HTR-8/SVneo (cell line): ENCODE measurements at regions not wholly inside any gene's neighbourhood (a gene's known extent, or its start where the extent isn't known, plus 50 kb on each side); places are given as distances from the start of the nearest gene placed in this dataset.

ENCODE experiments used
- DNase-seq: peaks from one replicate; pipeline ENCODE4 v3.0.0; 2011; ENCODE audit warnings: low spot score, mixed read lengths; ENCODE audit not compliant: insufficient read length
- FAIRE-seq: peaks from 2 replicates; lab custom pipeline; 2011; peaks lifted over from hg19 to GRCh38; lab: Jason Lieb, UNC

GRCh38 chr6:12221856-12222255 is 68.3 kb upstream of the EDN1 start:
- FAIRE-seq (no peak), DNase-seq (no peak)

- FAIRE-seq: no peak
- DNase-seq: no peak
These were observed 67.5 kb upstream of the EDN1 start for GRCh38 chr6:12222405-12223366.

- DNase-seq: no peak
- no peak for FAIRE-seq
These were observed 66.8 kb upstream of the EDN1 start for GRCh38 chr6:12223383-12223782.

- DNase-seq: no peak
- no peak for FAIRE-seq
These were observed 65.9 kb upstream of the EDN1 start for GRCh38 chr6:12224251-12224650.

- DNase-seq (no peak), FAIRE-seq (no peak)
These were observed 61.6 kb upstream of the EDN1 start for GRCh38 chr6:12228447-12229146.

GRCh38 chr6:12229332-12229731 is 60.8 kb upstream of the EDN1 start:
- FAIRE-seq (no peak), DNase-seq (no peak)

- FAIRE-seq: no peak
- no peak for DNase-seq
These were observed 59.6 kb upstream of the EDN1 start for GRCh38 chr6:12230523-12230922.

GRCh38 chr6:12232339-12232738 is 57.8 kb upstream of the EDN1 start:
- FAIRE-seq (peak; percentile 60), DNase-seq (peak; percentile 71)

GRCh38 chr6:12232821-12233220 is 57.3 kb upstream of the EDN1 start:
- DNase-seq (no peak), FAIRE-seq (no peak)

- DNase-seq: peak; percentile 54
- peak; percentile 80 for FAIRE-seq
These were observed 56.2 kb upstream of the EDN1 start for GRCh38 chr6:12233693-12234571.

- DNase-seq (no peak), FAIRE-seq (no peak)
These were observed 54.8 kb upstream of the EDN1 start for GRCh38 chr6:12235341-12235740.

GRCh38 chr6:12238219-12238618 is 51.9 kb upstream of the EDN1 start:
- FAIRE-seq (peak; percentile 40), DNase-seq (no peak)
